ENCODE measurements at regions not wholly inside any gene's neighbourhood (a gene's known extent, or its start where the extent isn't known, plus 50 kb on each side); places are given as distances from the start of the nearest gene placed in this dataset.

DNA sequence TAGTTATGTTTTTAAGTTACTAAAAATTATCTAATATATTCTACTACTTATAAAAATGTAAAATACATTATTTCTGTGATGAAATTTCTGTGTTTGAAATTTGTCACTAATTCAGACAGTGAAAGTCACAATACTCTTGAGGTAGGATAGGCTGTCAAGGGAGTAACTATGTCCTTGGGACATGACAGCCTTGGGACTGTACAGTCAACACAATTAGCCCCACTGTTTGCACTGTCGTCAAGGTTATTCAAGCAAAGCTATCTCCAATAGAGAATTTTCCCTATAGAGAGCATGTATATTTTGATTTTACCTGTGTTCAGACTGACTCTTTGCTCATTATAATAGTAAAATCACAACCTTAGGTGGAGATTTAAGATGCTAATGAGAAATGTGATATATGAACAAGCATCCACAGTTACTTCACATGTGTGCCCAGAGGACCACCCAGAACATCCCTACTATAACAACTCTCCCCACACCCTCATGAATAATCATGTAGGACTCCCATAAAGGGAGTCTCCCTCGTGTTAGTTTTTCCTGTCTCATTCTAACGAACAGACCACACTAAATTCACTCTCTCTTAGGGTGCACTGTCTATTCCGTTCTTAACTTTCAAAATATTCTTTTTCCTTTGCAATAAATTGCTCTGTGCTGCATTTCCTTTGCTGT lies 1476.3 kb upstream of the CADM2 start:
- no TSS peak for BruUV-seq (replicated peaks)
- Histone ChIP-seq H3K79me2 (ENCODE audit: control insufficient read depth, insufficient read depth, low read length) (no peaks in the 10 kb centered on the region), H3K36me3 (ENCODE audit: control insufficient read depth, insufficient read depth, low read length) (no peaks in the 10 kb centered on the region), H3K9me1 (ENCODE audit: control insufficient read depth, insufficient read depth, low read length) (no peaks in the 10 kb centered on the region), H3K9me3 (replicated peaks; ENCODE audit: control insufficient read depth, insufficient read depth, low read depth, low read length) (no peaks in the 10 kb centered on the region), H3K27ac (ENCODE audit: extremely low read depth, low read depth, low read length) (no peak overlapping the region), H4K20me1 (replicated peaks; ENCODE audit: control insufficient read depth, insufficient read depth, low read length) (no peaks in the 10 kb centered on the region), H3K4me1 (replicated peaks in 1 of 2; ENCODE audit: control insufficient read depth in 2 of 2, insufficient read depth in 2 of 2, low read length in 2 of 2) (no peaks in the 10 kb centered on the region), H3K9ac (ENCODE audit: insufficient read depth in 1 of 2, low read depth in 2 of 2, low read length in 2 of 2) (no peak overlapping the region), H3K4me2 (ENCODE audit: insufficient read depth, low read length) (no peak overlapping the region), H2AFZ (ENCODE audit: low read depth, low read length) (no peak overlapping the region), H3K4me3 (no peak overlapping the region), H3K27me3 (ENCODE audit: control insufficient read depth in 2 of 2, insufficient read depth in 2 of 2, low read length in 2 of 2) (no peaks in the 10 kb centered on the region)
- ChIA-PET CTCF (ENCODE audit: low intra/inter-chr PET ratio) (no interaction called here), POLR2A (interaction anchor here (0.7 kb wide), 1 partner anchor 9 kb away, joined by 3 read pairs; no protein-coding TSS in a partner anchor)
- intact Hi-C loops (cut with micrococcal nuclease) (no loop called here), in situ Hi-C loops (cut with MboI) (no loop called here)
- no peak for FAIRE-seq
- no peak for ATAC-seq
- WGBS (ENCODE audit: insufficient coverage, low coverage, missing lambda C conversion rate) = 0% methylated on average over 4 of the region's 4 CpGs
- no peak for DNase-seq (ENCODE audit: extremely low read depth in 1 of 4, low spot score in 3 of 4)
- TF ChIP-seq ZNF507 (tag; conservative IDR thresholded peaks at IDR 0.05) (no peak), NFIC (IDR thresholded peaks at IDR 0.05) (no peak), ZZZ3 (IDR thresholded peaks at IDR 0.05) (no peak), DPF2 (IDR thresholded peaks at IDR 0.05) (no peak), SMARCC2 (IDR thresholded peaks at IDR 0.05; ENCODE audit: low read depth) (no peak), HOXB6 (CRISPR knock-in tag; IDR thresholded peaks at IDR 0.05; ENCODE audit: borderline replicate concordance) (no peak), MXI1 (IDR thresholded peaks at IDR 0.05; ENCODE audit: low read depth, low read length) (no peak), ZNF407 (IDR thresholded peaks at IDR 0.05; ENCODE audit: low read depth) (no peak), ZKSCAN8 (CRISPR knock-in tag; IDR thresholded peaks at IDR 0.05) (no peak), ESRRB (CRISPR knock-in tag; IDR thresholded peaks at IDR 0.05; ENCODE audit: borderline replicate concordance) (no peak)
- TF ChIP-seq, protein P1, sequence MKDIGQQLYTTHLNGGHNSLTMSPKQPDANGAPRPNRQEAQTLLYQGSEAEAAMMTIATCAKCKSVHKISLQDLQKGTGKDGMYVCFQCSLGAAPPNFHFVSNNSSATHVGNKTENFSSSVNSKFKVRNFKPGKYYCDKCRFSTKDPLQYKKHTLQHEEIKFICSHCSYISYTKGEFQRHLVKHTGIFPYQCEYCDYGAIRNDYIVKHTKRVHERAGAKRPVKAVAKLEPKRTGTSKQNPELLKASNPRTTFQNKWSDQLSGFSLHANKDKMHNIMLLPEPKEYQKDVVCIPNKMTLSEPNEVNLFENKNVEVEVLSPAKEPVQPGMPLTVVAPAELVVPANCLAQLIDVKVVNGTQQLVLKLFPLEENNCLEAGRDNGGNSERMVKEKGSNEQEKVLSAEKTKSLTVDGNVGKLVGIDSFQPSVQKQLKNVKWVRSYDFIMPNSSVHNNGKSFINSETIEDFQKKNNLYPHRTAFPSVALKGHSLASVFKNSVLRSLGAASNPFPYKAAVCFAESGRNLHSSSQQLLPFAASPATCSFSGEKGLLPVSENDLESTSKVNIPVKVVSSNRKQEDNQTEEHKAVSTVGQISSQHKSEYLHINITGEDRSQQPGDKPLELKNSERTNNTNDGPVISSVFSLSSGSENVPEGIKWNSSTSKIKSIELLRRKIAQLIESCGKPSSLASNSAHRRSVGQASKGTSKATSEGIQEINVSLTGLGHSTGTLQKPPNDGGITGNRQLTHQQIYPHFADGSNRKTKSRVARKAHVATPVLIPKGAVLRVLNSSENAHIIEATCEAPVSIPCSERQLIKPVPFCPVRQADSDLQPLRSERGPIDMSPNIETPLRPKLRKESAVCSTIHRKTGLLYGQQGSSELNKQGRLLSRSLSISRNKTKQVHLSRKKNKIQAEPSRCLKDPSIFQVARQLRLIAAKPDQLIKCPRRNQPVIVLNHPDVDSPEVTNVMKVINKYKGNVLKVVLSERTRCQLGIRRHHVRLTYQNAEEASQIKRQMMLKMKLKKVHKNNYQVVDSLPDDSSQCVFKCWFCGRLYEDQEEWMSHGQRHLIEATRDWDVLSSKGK (CRISPR knock-in tag; IDR thresholded peaks at IDR 0.05) = no peak

Data from K562 (cell line).